Prostate gland (tissue), 2 donors: ENCODE measurements at regions not wholly inside any gene's neighbourhood (a gene's known extent, or its start where the extent isn't known, plus 50 kb on each side); places are given as distances from the start of the nearest gene placed in this dataset.

Source experiments
- CTCF ChIP-seq, 4 experiments: fragments of 200-600 bp in 2 of 4; fragments of 450-650 bp in 2 of 4; sonication (generic) in 2 of 4; IDR thresholded peaks; 1 replicate in 3 of 4; 2 replicates in 1 of 4; pipeline ENCODE4 v1.5.1; 2016 to 2019; ENCODE audit warnings: antibody characterized with exemption in 4 of 4, mild to moderate bottlenecking in 2 of 4, moderate library complexity in 2 of 4
- POLR2AphosphoS5 ChIP-seq: sonication (generic); formaldehyde crosslinking; IDR thresholded peaks from one replicate; pipeline ENCODE4 v1.6.1; 2017; ENCODE audit warnings: antibody characterized with exemption

- TF ChIP-seq CTCF (IDR thresholded peaks at IDR 0.05) (no peak), POLR2AphosphoS5 (no peak)
Observed at GRCh38 chr7:131935180-131935579, 378.8 kb upstream of the PODXL start.
